Fibroblast of lung (primary cell): ENCODE measurements at regions not wholly inside any gene's neighbourhood (a gene's known extent, or its start where the extent isn't known, plus 50 kb on each side); places are given as distances from the start of the nearest gene placed in this dataset.

Experiments used
- EZH2 ChIP-seq: IDR thresholded peaks from 2 replicates; pipeline ENCODE4 v1.5.1; 2012; ENCODE audit warnings: low read length, control low read depth, mild to moderate bottlenecking; ENCODE audit errors: missing control alignments
- TF ChIP-seq, protein P1 (sequence below), 2 donors: IDR thresholded peaks in 1 of 2; conservative IDR thresholded peaks in 1 of 2; 1 replicate in 1 of 2; 2 replicates in 1 of 2; pipeline ENCODE4 v1.5.1; 2011 to 2012; ENCODE audit warnings: low read length in 2 of 2, control low read depth in 1 of 2, inconsistent platforms in 1 of 2, low read depth in 1 of 2, mild to moderate bottlenecking in 1 of 2

DNA sequence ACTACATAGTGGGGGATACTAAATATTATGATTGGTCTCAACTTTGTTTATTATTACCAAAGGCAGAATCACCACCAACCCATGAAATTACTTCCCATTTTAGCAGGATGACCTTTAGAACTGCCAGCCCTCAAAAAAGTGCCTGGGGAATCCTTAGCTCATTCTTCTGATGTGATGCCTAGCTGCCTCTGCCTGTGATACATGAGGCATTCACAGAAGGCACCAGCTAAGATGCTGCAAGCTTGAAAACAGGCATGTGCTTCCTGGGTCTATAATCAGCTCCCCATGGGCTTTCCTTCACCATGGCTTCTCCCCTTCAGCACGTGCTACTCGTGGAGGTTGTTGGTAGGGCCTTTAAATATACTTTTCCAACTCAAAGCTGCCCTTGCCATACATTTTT, 50.4 kb upstream of the ARHGAP20 start:
- TF ChIP-seq, protein P1, sequence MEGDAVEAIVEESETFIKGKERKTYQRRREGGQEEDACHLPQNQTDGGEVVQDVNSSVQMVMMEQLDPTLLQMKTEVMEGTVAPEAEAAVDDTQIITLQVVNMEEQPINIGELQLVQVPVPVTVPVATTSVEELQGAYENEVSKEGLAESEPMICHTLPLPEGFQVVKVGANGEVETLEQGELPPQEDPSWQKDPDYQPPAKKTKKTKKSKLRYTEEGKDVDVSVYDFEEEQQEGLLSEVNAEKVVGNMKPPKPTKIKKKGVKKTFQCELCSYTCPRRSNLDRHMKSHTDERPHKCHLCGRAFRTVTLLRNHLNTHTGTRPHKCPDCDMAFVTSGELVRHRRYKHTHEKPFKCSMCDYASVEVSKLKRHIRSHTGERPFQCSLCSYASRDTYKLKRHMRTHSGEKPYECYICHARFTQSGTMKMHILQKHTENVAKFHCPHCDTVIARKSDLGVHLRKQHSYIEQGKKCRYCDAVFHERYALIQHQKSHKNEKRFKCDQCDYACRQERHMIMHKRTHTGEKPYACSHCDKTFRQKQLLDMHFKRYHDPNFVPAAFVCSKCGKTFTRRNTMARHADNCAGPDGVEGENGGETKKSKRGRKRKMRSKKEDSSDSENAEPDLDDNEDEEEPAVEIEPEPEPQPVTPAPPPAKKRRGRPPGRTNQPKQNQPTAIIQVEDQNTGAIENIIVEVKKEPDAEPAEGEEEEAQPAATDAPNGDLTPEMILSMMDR (conservative IDR thresholded peaks at IDR 0.05 in 1 of 2, IDR thresholded peaks at IDR 0.05 in 1 of 2; ENCODE audit: low read depth in 1 of 2, low read length in 2 of 2): no peak
- no peak for TF ChIP-seq EZH2
